ENCODE measurements at regions not wholly inside any gene's neighbourhood (a gene's known extent, or its start where the extent isn't known, plus 50 kb on each side); places are given as distances from the start of the nearest gene placed in this dataset.

- no peak for TF ChIP-seq CTCF (IDR thresholded peaks at IDR 0.05)
- TF ChIP-seq POLR2A (IDR thresholded peaks at IDR 0.05) = no peak
Measured at GRCh38 chr5:124841829-124842712, 95.6 kb upstream of the ZNF608 start.

All from lower leg skin (tissue), 3 donors.